Ishikawa (cell line): ENCODE measurements at regions not wholly inside any gene's neighbourhood (a gene's known extent, or its start where the extent isn't known, plus 50 kb on each side); places are given as distances from the start of the nearest gene placed in this dataset.

Experiments used
- CEBPB ChIP-seq: IDR thresholded peaks from 2 replicates; pipeline ENCODE4 v1.6.1; 2012
- CREB1 ChIP-seq: IDR thresholded peaks from 2 replicates; pipeline ENCODE4 v1.6.1; 2012; ENCODE audit warnings: low read depth
- EGR1 ChIP-seq: IDR thresholded peaks from 2 replicates; pipeline ENCODE4 v1.6.1; 2012
- EP300 ChIP-seq: IDR thresholded peaks from 2 replicates; pipeline ENCODE4 v1.6.1; 2012; ENCODE audit warnings: borderline replicate concordance
- FOXM1 ChIP-seq: IDR thresholded peaks from 2 replicates; pipeline ENCODE4 v1.6.1; 2012; ENCODE audit warnings: low read depth, borderline replicate concordance
- MAX ChIP-seq: IDR thresholded peaks from 2 replicates; pipeline ENCODE4 v1.6.1; 2012
- NFIC ChIP-seq: IDR thresholded peaks from 2 replicates; pipeline ENCODE4 v1.6.1; 2012
- RAD21 ChIP-seq: IDR thresholded peaks from 2 replicates; pipeline ENCODE4 v1.6.1; 2012; ENCODE audit warnings: low read depth
- REST ChIP-seq: IDR thresholded peaks from 2 replicates; pipeline ENCODE4 v1.6.1; 2012; ENCODE audit warnings: low read depth, mild to moderate bottlenecking
- TAF1 ChIP-seq: IDR thresholded peaks from 2 replicates; pipeline ENCODE4 v1.6.1; 2012; ENCODE audit warnings: low read depth, mild to moderate bottlenecking
- TCF12 ChIP-seq: IDR thresholded peaks from 2 replicates; pipeline ENCODE4 v1.6.1; 2012; ENCODE audit warnings: low read depth
- TEAD4 ChIP-seq: IDR thresholded peaks from 2 replicates; pipeline ENCODE4 v1.6.1; 2012
- USF1 ChIP-seq: IDR thresholded peaks from 2 replicates; pipeline ENCODE4 v1.6.1; 2012
- YY1 ChIP-seq: IDR thresholded peaks from 2 replicates; pipeline ENCODE4 v1.6.1; 2012; ENCODE audit warnings: low read depth
- ZBTB7A ChIP-seq: IDR thresholded peaks from 2 replicates; pipeline ENCODE4 v1.6.1; 2012; ENCODE audit warnings: low read depth

- TF ChIP-seq TAF1, result no peak
- TF ChIP-seq ZBTB7A, result no peak
- no peak for TF ChIP-seq RAD21
- TF ChIP-seq FOXM1, result no peak
- TF ChIP-seq CREB1, result no peak
- TF ChIP-seq TCF12, result no peak
- no peak for TF ChIP-seq YY1
- TF ChIP-seq REST, result no peak
- no peak for TF ChIP-seq EGR1
- TF ChIP-seq USF1, result no peak
- no peak for TF ChIP-seq TEAD4
- TF ChIP-seq EP300, result no peak
Observed at GRCh38 chr20:20926222-20926905, 179.8 kb downstream of the LINC00237 start.

- TF ChIP-seq TAF1, result no peak
- TF ChIP-seq CEBPB, result no peak
- TF ChIP-seq EP300, result no peak
- no peak for TF ChIP-seq CREB1
- TF ChIP-seq REST, result no peak
- no peak for TF ChIP-seq USF1
- no peak for TF ChIP-seq YY1
- TF ChIP-seq ZBTB7A, result no peak
- TF ChIP-seq EGR1, result no peak
- TF ChIP-seq TCF12, result no peak
- TF ChIP-seq TEAD4, result no peak
- TF ChIP-seq MAX, result no peak
- TF ChIP-seq FOXM1, result no peak
- TF ChIP-seq RAD21, result no peak
- TF ChIP-seq NFIC, result no peak
Observed at GRCh38 chr20:20920433-20920832, 185.7 kb downstream of the LINC00237 start.

GRCh38 chr20:20915844-20916243 lies 190.3 kb downstream of the LINC00237 start:
- TF ChIP-seq NFIC, result no peak
- no peak for TF ChIP-seq TEAD4
- TF ChIP-seq ZBTB7A, result no peak
- TF ChIP-seq CREB1, result no peak
- no peak for TF ChIP-seq RAD21

GRCh38 chr20:20904501-20904831 lies 192.0 kb upstream of the RALGAPA2 start:
- TF ChIP-seq NFIC, result no peak
- TF ChIP-seq TAF1, result no peak
- TF ChIP-seq CREB1, result no peak
- no peak for TF ChIP-seq YY1
- no peak for TF ChIP-seq RAD21
- no peak for TF ChIP-seq TCF12
- no peak for TF ChIP-seq TEAD4
- TF ChIP-seq REST, result no peak
- TF ChIP-seq EGR1, result no peak
- no peak for TF ChIP-seq ZBTB7A
- TF ChIP-seq FOXM1, result no peak
- no peak for TF ChIP-seq MAX
- no peak for TF ChIP-seq CEBPB
